ENCODE measurements at regions not wholly inside any gene's neighbourhood (a gene's known extent, or its start where the extent isn't known, plus 50 kb on each side); places are given as distances from the start of the nearest gene placed in this dataset.

DNA sequence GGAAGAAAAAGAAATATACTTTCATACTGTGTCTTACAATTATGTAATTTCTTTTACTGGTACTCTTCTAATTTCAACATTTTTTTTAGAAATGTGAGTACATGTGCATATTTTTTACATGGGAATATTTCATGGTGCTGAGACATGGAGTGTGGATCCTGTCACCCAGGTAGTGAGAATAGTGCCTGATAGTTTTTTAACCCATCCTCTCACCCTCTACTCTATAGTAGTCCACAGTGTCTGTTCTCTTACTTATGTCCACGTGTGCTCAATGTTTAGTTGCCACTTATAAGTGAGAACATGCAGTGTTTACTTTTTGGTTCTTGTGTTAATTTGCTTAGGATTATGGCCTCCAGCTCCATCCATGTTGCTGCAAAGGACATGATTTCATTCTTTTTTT is 548.8 kb downstream of the AACS start:
- H3K9me3 Mint-ChIP-seq (ENCODE audit: low read depth, unreplicated experiment) = peaks cover 5% of the 10 kb centered on the region
- DNase-seq = no peak
- H3K4me3 Mint-ChIP-seq (ENCODE audit: low read depth, unreplicated experiment) = no peak overlapping the region
- no peaks in the 10 kb centered on the region for H3K27me3 Mint-ChIP-seq (ENCODE audit: unreplicated experiment)
- BruUV-seq (replicated peaks) = no TSS peak
- no peaks in the 10 kb centered on the region for H3K4me1 Mint-ChIP-seq (ENCODE audit: low read depth, unreplicated experiment)
- intact Hi-C loops (cut with micrococcal nuclease; ENCODE audit: unreplicated experiment) = no loop called here
- no peak overlapping the region for H3K27ac Mint-ChIP-seq (ENCODE audit: unreplicated experiment)
- CTCF ChIA-PET = no interaction called here
- TF ChIP-seq, protein P1, sequence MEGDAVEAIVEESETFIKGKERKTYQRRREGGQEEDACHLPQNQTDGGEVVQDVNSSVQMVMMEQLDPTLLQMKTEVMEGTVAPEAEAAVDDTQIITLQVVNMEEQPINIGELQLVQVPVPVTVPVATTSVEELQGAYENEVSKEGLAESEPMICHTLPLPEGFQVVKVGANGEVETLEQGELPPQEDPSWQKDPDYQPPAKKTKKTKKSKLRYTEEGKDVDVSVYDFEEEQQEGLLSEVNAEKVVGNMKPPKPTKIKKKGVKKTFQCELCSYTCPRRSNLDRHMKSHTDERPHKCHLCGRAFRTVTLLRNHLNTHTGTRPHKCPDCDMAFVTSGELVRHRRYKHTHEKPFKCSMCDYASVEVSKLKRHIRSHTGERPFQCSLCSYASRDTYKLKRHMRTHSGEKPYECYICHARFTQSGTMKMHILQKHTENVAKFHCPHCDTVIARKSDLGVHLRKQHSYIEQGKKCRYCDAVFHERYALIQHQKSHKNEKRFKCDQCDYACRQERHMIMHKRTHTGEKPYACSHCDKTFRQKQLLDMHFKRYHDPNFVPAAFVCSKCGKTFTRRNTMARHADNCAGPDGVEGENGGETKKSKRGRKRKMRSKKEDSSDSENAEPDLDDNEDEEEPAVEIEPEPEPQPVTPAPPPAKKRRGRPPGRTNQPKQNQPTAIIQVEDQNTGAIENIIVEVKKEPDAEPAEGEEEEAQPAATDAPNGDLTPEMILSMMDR (IDR thresholded peaks at IDR 0.05; ENCODE audit: unreplicated experiment) = no peak
- no peaks in the 10 kb centered on the region for H3K36me3 Mint-ChIP-seq (ENCODE audit: insufficient read depth, unreplicated experiment)

DNA sequence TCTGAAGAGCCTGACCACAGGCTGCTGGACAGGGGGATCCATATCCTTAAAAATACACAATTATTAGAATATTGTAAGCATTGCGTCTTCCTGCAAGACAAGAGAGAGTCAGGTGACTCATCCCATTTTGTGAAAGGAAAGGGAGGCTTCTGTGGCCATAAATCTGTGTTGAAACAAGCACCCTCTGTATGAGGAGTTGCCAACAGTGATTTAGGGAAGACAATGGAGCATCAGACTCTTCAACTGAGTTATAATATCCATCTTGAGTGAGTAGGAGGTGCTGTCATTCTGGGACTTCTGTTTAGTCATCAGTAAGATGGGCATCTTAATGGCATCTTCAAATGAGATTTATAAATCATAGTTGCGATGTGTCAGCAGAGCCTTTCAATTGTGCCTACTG is 554.5 kb downstream of the AACS start:
- H3K9me3 Mint-ChIP-seq (ENCODE audit: low read depth, unreplicated experiment) = peaks cover 4% of the 10 kb centered on the region
- DNase-seq = no peak
- no peak overlapping the region for H3K4me3 Mint-ChIP-seq (ENCODE audit: low read depth, unreplicated experiment)
- no TSS peak for BruUV-seq (replicated peaks)
- no peak overlapping the region for H3K27ac Mint-ChIP-seq (ENCODE audit: unreplicated experiment)
- H3K4me1 Mint-ChIP-seq (ENCODE audit: low read depth, unreplicated experiment) = no peaks in the 10 kb centered on the region
- TF ChIP-seq, protein P1 (IDR thresholded peaks at IDR 0.05; ENCODE audit: unreplicated experiment) = no peak
- CTCF ChIA-PET = no interaction called here
- intact Hi-C loops (cut with micrococcal nuclease; ENCODE audit: unreplicated experiment) = no loop called here
- H3K36me3 Mint-ChIP-seq (ENCODE audit: insufficient read depth, unreplicated experiment) = no peaks in the 10 kb centered on the region
- H3K27me3 Mint-ChIP-seq (ENCODE audit: unreplicated experiment) = no peaks in the 10 kb centered on the region

DNA sequence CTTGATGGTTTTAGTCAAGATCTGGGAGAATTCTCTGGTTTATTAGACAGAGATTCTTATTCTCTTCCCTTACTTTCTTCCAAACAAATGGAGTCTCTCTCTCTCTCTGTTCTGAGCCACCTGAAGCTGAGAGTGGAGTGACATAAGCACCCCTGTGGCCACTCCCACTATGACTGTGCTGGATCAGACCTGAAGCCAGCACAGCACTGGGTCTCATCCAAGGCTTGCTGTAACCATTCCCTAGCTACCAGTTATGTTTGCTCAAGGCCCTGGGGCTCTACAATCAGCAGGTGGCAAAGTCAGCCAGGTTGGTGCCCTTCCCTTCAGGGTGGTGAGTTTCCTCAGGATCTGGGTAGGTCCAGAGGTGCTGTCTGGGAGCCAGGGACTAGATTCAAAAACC is 568.5 kb downstream of the AACS start:
- Mint-ChIP-seq H3K36me3 (ENCODE audit: insufficient read depth, unreplicated experiment) (no peaks in the 10 kb centered on the region), H3K27me3 (ENCODE audit: unreplicated experiment) (no peaks in the 10 kb centered on the region), H3K27ac (ENCODE audit: unreplicated experiment) (no peak overlapping the region), H3K4me1 (ENCODE audit: low read depth, unreplicated experiment) (no peaks in the 10 kb centered on the region), H3K4me3 (ENCODE audit: low read depth, unreplicated experiment) (no peak overlapping the region), H3K9me3 (ENCODE audit: low read depth, unreplicated experiment) (peaks cover 10% of the 10 kb centered on the region)
- no TSS peak for BruUV-seq (replicated peaks)
- CTCF ChIA-PET = no interaction called here
- intact Hi-C loops (cut with micrococcal nuclease; ENCODE audit: unreplicated experiment) = no loop called here
- TF ChIP-seq, protein P1 (IDR thresholded peaks at IDR 0.05; ENCODE audit: unreplicated experiment) = no peak
- no peak for DNase-seq

DNA sequence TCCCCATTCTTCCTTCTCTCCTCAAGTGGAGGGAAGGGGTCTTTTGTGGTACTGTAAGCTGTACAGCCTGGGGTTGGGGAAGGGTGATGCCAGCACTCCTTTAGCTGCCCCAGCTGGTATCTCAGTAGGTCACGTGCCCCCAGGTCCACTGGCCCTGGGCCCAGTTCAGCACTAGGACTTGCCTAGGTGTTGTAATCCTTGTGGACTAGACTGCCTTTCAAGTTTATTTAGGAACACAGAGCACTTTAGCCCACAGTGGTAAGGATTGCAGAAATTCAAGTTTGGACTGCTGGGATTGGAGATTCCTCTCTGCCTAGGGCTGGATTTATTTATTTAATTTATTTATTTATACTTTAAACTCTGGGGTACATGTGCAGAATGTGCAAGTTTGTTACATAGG is 569.6 kb downstream of the AACS start:
- H3K9me3 Mint-ChIP-seq (ENCODE audit: low read depth, unreplicated experiment) = peaks cover 8% of the 10 kb centered on the region
- no peaks in the 10 kb centered on the region for H3K4me1 Mint-ChIP-seq (ENCODE audit: low read depth, unreplicated experiment)
- CTCF ChIA-PET = interaction anchor here (0.6 kb wide), 1 partner anchor 397 kb away, joined by 6 read pairs; no protein-coding TSS in a partner anchor
- no peaks in the 10 kb centered on the region for H3K36me3 Mint-ChIP-seq (ENCODE audit: insufficient read depth, unreplicated experiment)
- TF ChIP-seq, protein P1 (IDR thresholded peaks at IDR 0.05; ENCODE audit: unreplicated experiment) = no peak
- intact Hi-C loops (cut with micrococcal nuclease; ENCODE audit: unreplicated experiment) = no loop called here
- H3K27me3 Mint-ChIP-seq (ENCODE audit: unreplicated experiment) = no peaks in the 10 kb centered on the region
- H3K4me3 Mint-ChIP-seq (ENCODE audit: low read depth, unreplicated experiment) = no peak overlapping the region
- DNase-seq = no peak
- no TSS peak for BruUV-seq (replicated peaks)
- H3K27ac Mint-ChIP-seq (ENCODE audit: unreplicated experiment) = no peak overlapping the region
